ENCODE measurements at regions not wholly inside any gene's neighbourhood (a gene's known extent, or its start where the extent isn't known, plus 50 kb on each side); places are given as distances from the start of the nearest gene placed in this dataset.

- DNase-seq (ENCODE audit: low read depth): no peak
Observed at GRCh38 chr15:92224843-92225242, 168.8 kb upstream of the ST8SIA2 start.

DNA sequence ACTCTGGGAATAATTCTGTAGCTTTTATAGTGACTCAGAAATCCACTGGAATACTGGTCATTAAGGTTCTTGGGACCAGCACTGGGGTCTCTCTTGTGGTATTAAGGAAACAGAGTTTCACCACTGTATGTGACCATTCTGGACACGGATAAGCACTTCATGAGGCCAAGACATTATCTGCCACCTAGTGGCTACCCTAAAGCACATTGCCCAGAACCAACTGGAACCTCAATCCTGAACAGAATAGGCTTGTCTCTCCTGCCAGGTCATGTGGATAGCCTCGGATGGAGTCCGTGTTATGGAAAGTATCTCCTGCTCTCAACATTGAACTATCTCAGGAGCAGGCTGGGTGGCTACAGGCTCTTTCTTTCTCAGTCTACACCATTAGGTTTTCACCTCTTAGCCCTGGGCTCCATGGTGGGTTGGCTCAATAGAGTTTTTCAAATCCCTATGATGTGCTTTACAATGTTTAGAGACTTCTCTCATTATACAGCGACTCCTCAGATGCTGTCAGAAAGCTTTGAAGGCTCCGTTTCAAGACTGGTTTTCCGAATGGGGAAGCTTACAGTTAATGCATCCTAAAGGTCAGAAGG lies 167.6 kb upstream of the ST8SIA2 start:
- DNase-seq (ENCODE audit: low read depth): no peak

DNA sequence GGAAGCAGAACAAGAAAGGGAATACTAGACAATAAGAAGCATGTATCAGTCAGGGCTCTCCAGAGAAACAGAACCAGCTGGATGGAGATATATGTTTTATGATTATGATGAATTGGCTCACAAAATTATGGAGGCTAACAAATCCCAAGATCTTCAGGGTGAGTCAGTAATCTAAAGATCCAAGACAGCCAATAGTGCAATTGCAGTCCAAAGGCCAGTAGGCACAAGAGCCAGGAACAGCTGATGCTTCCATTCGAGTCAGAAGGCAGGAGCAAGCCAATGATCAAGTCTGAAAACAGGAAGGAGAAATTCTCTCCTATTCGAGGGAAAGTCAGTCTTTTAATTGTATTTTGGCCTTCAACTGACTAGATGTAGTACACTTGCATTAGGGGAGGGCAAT lies 164.9 kb upstream of the ST8SIA2 start:
- DNase-seq (ENCODE audit: low read depth): no peak

- no peak for DNase-seq (ENCODE audit: low read depth)
Observed at GRCh38 chr15:92231461-92231860, 162.2 kb upstream of the ST8SIA2 start.

DNA sequence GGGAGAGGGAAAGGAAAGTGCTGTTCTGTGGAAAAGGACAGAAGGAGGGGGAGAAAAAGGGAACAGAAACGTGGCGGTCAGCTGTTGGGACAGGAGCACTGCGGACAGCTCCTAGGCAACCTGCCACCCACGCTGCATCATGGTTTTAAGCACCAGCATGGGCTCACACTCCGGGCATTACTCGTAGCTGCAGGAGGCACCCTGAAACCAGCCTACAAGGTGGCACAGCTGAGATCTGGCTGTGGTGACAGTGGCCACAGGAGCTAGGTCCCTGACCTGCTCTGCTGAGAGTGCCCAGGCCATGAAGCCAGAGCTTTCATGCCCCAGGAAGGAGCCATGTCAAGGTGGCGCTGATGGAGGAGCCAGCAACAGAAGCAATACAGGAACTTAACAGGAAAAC lies 161.4 kb upstream of the ST8SIA2 start:
- DNase-seq (ENCODE audit: low read depth): no peak

DNA sequence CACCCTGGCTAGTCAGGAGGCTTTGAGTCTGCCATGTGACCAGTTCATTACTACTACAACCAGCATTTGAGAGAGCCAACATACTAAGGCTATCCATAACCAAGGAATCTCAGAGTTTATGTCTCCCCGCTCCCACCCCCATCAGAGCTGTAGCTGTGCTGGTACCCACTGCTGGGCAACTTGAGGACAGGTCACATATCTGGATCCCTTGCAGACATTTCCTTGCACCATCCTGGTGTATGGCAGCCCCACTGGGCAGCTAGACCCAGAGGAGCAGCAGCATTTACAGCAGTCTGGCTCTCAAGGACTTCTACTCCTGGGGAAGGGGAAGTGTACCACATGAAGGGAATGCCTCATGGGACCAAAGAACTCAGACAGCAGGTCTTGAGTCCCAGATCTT lies 160.8 kb upstream of the ST8SIA2 start:
- DNase-seq (ENCODE audit: low read depth): no peak

DNA sequence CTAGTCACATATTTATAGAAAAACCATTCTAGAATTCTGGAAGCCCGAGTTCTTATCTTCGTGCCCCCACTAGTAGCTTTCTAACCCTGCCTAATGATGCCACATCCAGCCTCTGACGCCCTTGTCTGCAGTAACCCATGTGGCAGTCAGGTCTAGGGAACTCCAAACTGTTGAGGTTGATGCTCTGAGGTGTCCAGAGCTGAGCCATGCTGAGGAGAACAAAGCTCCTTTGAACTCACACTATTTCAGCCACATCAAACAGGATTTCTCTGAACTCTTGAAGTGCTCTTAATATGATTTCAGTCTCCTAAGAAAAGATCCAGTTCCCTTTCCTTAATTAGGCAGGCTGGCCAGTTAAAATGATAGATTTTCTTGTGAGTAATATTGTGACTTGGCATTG lies 150.5 kb upstream of the ST8SIA2 start:
- no peak for DNase-seq (ENCODE audit: low read depth)

DNA sequence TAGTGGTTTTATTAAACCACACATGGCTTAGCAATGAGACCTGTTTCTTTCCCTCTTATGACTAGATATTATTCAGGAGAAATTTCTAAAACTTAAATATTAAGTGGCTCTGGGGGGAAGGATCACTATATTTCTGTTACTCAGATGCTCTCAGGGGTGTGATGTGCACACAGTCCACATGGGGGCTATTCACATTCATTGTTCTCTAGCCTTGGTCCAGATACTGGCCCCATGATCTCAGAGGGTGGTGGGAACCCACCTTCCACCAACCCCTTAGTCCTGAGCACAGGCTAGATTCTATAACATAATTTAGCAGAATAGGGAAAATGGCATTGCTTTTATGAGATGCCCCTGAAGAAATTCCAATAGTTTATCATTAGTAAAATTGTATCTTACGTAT lies 149.0 kb upstream of the ST8SIA2 start:
- DNase-seq (ENCODE audit: low read depth): no peak

- DNase-seq (ENCODE audit: low read depth): no peak
Observed at GRCh38 chr15:92247649-92248242, 145.9 kb upstream of the ST8SIA2 start.

DNA sequence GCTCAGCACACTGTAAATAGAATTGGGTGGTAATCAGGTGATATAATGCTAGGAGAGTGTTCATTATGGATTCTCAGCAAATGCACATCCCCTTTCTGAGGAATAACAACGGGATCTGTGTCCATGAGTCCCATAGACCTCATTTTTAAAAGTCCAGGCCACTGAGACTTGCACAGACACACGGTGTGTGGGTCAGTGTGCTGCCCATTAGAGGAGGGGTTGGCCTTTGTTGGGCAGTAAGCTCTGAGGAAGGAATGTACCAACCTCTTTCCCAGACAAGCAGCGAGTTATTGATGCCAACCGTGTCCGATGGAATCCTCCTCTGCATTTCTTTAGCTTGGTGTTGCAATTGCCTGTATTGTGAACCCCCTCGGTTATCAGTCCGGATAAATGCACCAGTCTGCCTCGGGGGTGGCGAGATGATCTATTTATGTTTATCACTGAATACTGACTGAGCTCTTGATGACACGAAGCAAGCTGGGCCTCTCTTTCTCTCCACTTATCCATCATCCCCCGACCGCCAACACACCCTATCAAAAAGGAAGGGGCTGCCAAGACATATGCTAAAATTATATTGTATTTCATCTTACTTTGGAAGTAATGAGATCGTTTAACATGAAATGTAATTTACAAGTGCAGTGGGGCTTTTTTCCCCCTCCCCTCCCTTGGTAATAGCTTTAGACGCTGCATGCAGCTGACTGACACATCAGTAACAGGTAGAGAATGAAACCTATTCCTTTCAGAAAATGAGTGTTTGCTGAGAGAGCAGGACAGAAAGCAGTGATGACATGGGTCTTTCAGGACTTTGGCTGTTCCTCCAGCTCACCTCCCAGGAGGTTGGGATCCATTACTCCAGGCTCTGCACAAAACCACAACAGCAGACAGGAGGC lies 126.6 kb upstream of the ST8SIA2 start:
- no peak for DNase-seq (ENCODE audit: low read depth)

DNA sequence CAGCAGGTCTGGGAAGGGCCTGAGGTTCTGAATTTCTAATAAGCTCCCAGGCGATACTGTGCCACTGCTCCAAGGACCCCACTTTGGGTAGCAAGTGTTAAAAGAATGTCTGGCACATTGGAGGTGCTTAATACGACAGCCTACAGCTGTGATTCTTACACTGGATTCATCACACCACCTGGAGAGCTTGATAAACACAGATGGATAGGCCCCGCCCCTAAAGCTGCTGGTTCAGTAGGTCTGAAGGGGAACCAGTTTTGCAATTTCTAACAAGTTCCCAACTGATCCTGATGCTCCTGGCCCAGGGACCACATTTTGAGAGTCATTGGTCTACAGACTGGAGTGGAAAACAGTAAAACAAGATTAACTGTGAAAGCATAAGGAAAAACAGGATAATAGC lies 124.8 kb upstream of the ST8SIA2 start:
- DNase-seq (ENCODE audit: low read depth): no peak

DNA sequence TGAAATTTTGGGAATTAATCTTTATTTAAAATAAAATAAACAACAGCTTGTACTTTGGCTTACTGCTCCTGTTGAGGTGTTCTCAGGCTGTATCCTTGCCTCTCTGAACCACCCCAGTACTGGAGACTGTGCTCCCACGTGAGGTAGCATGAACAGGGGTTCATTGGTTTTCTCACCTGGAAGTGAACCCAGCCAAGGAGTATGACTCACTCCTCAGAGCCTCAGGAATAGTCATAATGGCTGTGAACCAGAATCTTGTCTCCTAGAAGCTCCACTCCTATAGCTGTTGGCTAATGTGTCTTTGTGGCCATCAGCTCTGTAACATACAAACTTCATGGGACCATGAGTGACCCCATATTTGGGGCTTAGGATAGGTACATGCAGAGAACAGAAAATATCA lies 122.5 kb upstream of the ST8SIA2 start:
- DNase-seq (ENCODE audit: low read depth): no peak

- DNase-seq (ENCODE audit: low read depth): no peak
Observed at GRCh38 chr15:92272106-92272505, 121.6 kb upstream of the ST8SIA2 start.

DNA sequence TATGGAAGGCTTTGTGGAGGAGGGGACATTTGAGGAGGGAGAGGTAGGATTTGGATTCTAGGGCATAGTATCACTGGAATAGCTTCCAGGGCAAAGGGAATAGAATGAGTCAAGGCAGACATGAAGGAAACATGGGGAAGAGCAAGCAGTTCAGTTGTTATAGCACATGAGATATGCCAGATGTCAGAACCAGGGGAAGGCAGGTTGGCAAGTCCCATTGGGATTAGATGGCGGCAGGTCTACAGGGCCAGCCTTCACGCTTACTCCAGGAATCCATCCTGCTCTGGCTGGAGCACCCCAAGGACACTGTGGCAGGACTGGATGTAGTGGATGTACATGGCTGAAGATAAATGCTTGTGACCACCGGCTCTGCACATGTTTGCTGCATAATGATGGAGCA lies 120.4 kb upstream of the ST8SIA2 start:
- DNase-seq (ENCODE audit: low read depth): no peak

GRCh38 chr15:92273723-92274122 lies 120.0 kb upstream of the ST8SIA2 start:
- no peak for DNase-seq (ENCODE audit: low read depth)

- DNase-seq (ENCODE audit: low read depth): no peak
Observed at GRCh38 chr15:92277776-92278175, 115.9 kb upstream of the ST8SIA2 start.

GRCh38 chr15:92283813-92284212 lies 109.9 kb upstream of the ST8SIA2 start:
- no peak for DNase-seq (ENCODE audit: low read depth)

GRCh38 chr15:92288755-92289154 lies 104.9 kb upstream of the ST8SIA2 start:
- no peak for DNase-seq (ENCODE audit: low read depth)

GRCh38 chr15:92289733-92290132 lies 103.9 kb upstream of the ST8SIA2 start:
- no peak for DNase-seq (ENCODE audit: low read depth)

GRCh38 chr15:92290359-92290992 lies 103.2 kb upstream of the ST8SIA2 start:
- no peak for DNase-seq (ENCODE audit: low read depth)

DNA sequence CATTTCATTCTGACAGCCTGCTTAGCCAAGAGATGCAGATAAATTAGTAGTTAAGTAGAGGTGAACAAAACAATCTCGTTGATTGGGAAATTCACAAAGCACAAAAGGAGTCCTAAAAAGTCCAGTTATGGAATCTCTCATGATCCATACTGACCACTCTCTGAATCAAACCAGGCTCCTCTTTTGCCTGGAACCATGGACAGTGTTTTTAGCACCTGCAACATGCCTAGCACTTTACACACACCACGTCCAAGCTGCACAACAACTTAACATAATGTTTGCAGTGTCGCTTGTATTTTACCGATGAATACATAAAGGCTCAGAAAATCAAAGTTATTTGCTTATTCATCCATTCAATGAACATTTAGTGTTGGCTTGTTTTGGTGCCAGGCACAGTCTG lies 101.8 kb upstream of the ST8SIA2 start:
- DNase-seq (ENCODE audit: low read depth): no peak

- no peak for DNase-seq (ENCODE audit: low read depth)
Observed at GRCh38 chr15:92294759-92295158, 98.9 kb upstream of the ST8SIA2 start.

Measured in CMK (cell line).